ENCODE measurements at regions not wholly inside any gene's neighbourhood (a gene's known extent, or its start where the extent isn't known, plus 50 kb on each side); places are given as distances from the start of the nearest gene placed in this dataset.

GRCh38 chr18:40877096-40877495 is 1077.9 kb upstream of the PIK3C3 start:
- H3K4me3 ChIP-seq (ENCODE audit: control insufficient read depth, low read depth, low read length): no peak overlapping the region
- TF ChIP-seq CTCF (conservative IDR thresholded peaks at IDR 0.05; ENCODE audit: control insufficient read depth, insufficient read depth, low read depth, low read length): no peak
- peak; percentile 81 for DNase-seq (ENCODE audit: low read depth)

GRCh38 chr18:40875101-40875615 is 1079.9 kb upstream of the PIK3C3 start:
- H3K4me3 ChIP-seq (ENCODE audit: control insufficient read depth, low read depth, low read length): no peak overlapping the region
- no peak for DNase-seq (ENCODE audit: low read depth)

GRCh38 chr18:40874233-40874632 is 1080.8 kb upstream of the PIK3C3 start:
- DNase-seq (ENCODE audit: low read depth): peak; percentile 10
- no peak overlapping the region for H3K4me3 ChIP-seq (ENCODE audit: control insufficient read depth, low read depth, low read length)
- TF ChIP-seq CTCF (conservative IDR thresholded peaks at IDR 0.05; ENCODE audit: control insufficient read depth, insufficient read depth, low read depth, low read length): no peak

More at GRCh38 chr18:40875101-40875615, 1079.9 kb upstream of the PIK3C3 start:
- TF ChIP-seq CTCF (conservative IDR thresholded peaks at IDR 0.05; ENCODE audit: control insufficient read depth, insufficient read depth, low read depth, low read length): no peak

GRCh38 chr18:40868110-40868858 is 1086.8 kb upstream of the PIK3C3 start:
- DNase-seq (ENCODE audit: low read depth): peak; percentile 89
- no peak for TF ChIP-seq CTCF (conservative IDR thresholded peaks at IDR 0.05; ENCODE audit: control insufficient read depth, insufficient read depth, low read depth, low read length)
- no peak overlapping the region for H3K4me3 ChIP-seq (ENCODE audit: control insufficient read depth, low read depth, low read length)

- H3K4me3 ChIP-seq (ENCODE audit: control insufficient read depth, low read depth, low read length): no peak overlapping the region
- peak; percentile 83 for DNase-seq (ENCODE audit: low read depth)
- no peak for TF ChIP-seq CTCF (conservative IDR thresholded peaks at IDR 0.05; ENCODE audit: control insufficient read depth, insufficient read depth, low read depth, low read length)
Measured at GRCh38 chr18:40867459-40867858, 1087.6 kb upstream of the PIK3C3 start.

- TF ChIP-seq CTCF (conservative IDR thresholded peaks at IDR 0.05; ENCODE audit: control insufficient read depth, insufficient read depth, low read depth, low read length): no peak
- DNase-seq (ENCODE audit: low read depth): no peak
Measured at GRCh38 chr18:40866968-40867367, 1088.1 kb upstream of the PIK3C3 start.

More at GRCh38 chr18:40866968-40867367, 1088.1 kb upstream of the PIK3C3 start:
- H3K4me3 ChIP-seq (ENCODE audit: control insufficient read depth, low read depth, low read length): no peak overlapping the region

All from fibroblast of mammary gland (primary cell).